ENCODE measurements at regions not wholly inside any gene's neighbourhood (a gene's known extent, or its start where the extent isn't known, plus 50 kb on each side); places are given as distances from the start of the nearest gene placed in this dataset.
A peak's percentile ranks its signal among the peaks of the same experiment; 100 is the strongest.

- no peak for DNase-seq
These were observed 177.1 kb upstream of the TET2 start for GRCh38 chr4:104969394-104970082.

- no peak for DNase-seq
These were observed 175.2 kb upstream of the TET2 start for GRCh38 chr4:104971462-104971861.

- DNase-seq: no peak
These were observed 173.0 kb upstream of the TET2 start for GRCh38 chr4:104973708-104974107.

- DNase-seq: no peak
These were observed 171.1 kb upstream of the TET2 start for GRCh38 chr4:104975617-104976016.

- DNase-seq: no peak
These were observed 170.4 kb upstream of the TET2 start for GRCh38 chr4:104976262-104976661.

- no peak for DNase-seq
These were observed 167.5 kb upstream of the TET2 start for GRCh38 chr4:104979083-104979760.

- DNase-seq: no peak
These were observed 163.0 kb upstream of the TET2 start for GRCh38 chr4:104983615-104984179.

- DNase-seq: no peak
These were observed 160.4 kb upstream of the TET2 start for GRCh38 chr4:104986306-104986705.

- peak; percentile 26 for DNase-seq
These were observed 157.3 kb upstream of the TET2 start for GRCh38 chr4:104989371-104989770.

GRCh38 chr4:105002278-105002677, 144.4 kb upstream of the TET2 start:
- DNase-seq: no peak

GRCh38 chr4:105014234-105014633, 132.4 kb upstream of the TET2 start:
- no peak for DNase-seq

- no peak for DNase-seq
These were observed 132.0 kb upstream of the TET2 start for GRCh38 chr4:105014635-105015034.

GRCh38 chr4:105015750-105016149, 130.9 kb upstream of the TET2 start:
- no peak for DNase-seq

GRCh38 chr4:105022811-105023667, 123.6 kb upstream of the TET2 start:
- no peak for DNase-seq

- no peak for DNase-seq
These were observed 123.0 kb upstream of the TET2 start for GRCh38 chr4:105023668-105024055.

GRCh38 chr4:105025263-105026017, 121.2 kb upstream of the TET2 start:
- no peak for DNase-seq

- no peak for DNase-seq
These were observed 109.7 kb upstream of the TET2 start for GRCh38 chr4:105036991-105037390.

GRCh38 chr4:105042451-105042850, 104.2 kb upstream of the TET2 start:
- no peak for DNase-seq

GRCh38 chr4:105050896-105051295, 95.8 kb upstream of the TET2 start:
- no peak for DNase-seq

- no peak for DNase-seq
These were observed 89.1 kb upstream of the TET2 start for GRCh38 chr4:105057370-105058105.

GRCh38 chr4:105058177-105058812, 88.4 kb upstream of the TET2 start:
- no peak for DNase-seq

Measured in NCI-H774 (cell line).